SK-N-SH (cell line): ENCODE measurements at regions not wholly inside any gene's neighbourhood (a gene's known extent, or its start where the extent isn't known, plus 50 kb on each side); places are given as distances from the start of the nearest gene placed in this dataset.

Experiments
- CTCF ChIA-PET: fragments of 300-600, 350-600 bp; formaldehyde crosslinking; extraction: SDS; loops from one replicate; lab custom pipeline; 2021; lab: Yijun Ruan, JAX
- POLR2A ChIA-PET: fragments of 350-600 bp; sonication (Branson Sonifier 250); formaldehyde crosslinking; extraction: SDS; loops from one replicate; lab custom pipeline; 2020; ENCODE audit warnings: antibody characterized with exemption, inconsistent platforms; lab: Yijun Ruan, JAX
- DNase-seq: peaks from one replicate; pipeline ENCODE4 v3.0.0; 2012
- H2AFZ ChIP-seq: fragments of 200-600 bp; sonication (generic); 2 replicates; pipeline ENCODE4 v1.8.1; 2016; ENCODE audit warnings: antibody characterized with exemption, mild to moderate bottlenecking, low read depth
- H3F3A ChIP-seq: fragments of 200-600 bp; sonication (generic); replicated peaks from 2 replicates; pipeline ENCODE3; 2016; ENCODE audit warnings: antibody characterized with exemption, mild to moderate bottlenecking; ENCODE audit not compliant: insufficient read depth
- H3K27ac ChIP-seq, 2 experiments: fragments of 200-500 bp in 1 of 2; fragments of 200-600 bp in 1 of 2; sonication (Bioruptor generic) in 1 of 2; sonication (generic), shearing (Covaris generic) in 1 of 2; 2 replicates each; pipeline versions ENCODE4 v1.5.1 to v1.6.1; 2014 to 2016; ENCODE audit warnings: low read depth in 2 of 2, inconsistent platforms in 1 of 2, low read length in 1 of 2, mild to moderate bottlenecking in 1 of 2, mixed read lengths in 1 of 2
- H3K27me3 ChIP-seq: fragments of 200-600 bp; sonication (generic), shearing (Covaris generic); 2 replicates; pipeline ENCODE4 v1.6.1; 2016; ENCODE audit warnings: mixed run types; ENCODE audit not compliant: insufficient read depth
- H3K36me3 ChIP-seq, 2 experiments: fragments of 200-500 bp in 1 of 2; fragments of 200-600 bp in 1 of 2; sonication (Bioruptor generic) in 1 of 2; sonication (generic) in 1 of 2; replicated peaks in 1 of 2; 2 replicates each; pipeline versions ENCODE3 to v1.5.1; 2014 to 2016; ENCODE audit warnings: low read length in 1 of 2, mild to moderate bottlenecking in 1 of 2; ENCODE audit not compliant: insufficient read depth in 2 of 2, control insufficient read depth in 1 of 2
- H3K4me1 ChIP-seq, 2 experiments: fragments of 200-500 bp in 1 of 2; fragments of 200-600 bp in 1 of 2; sonication (Bioruptor generic) in 1 of 2; sonication (generic), shearing (Covaris generic) in 1 of 2; 2 replicates each; pipeline versions ENCODE4 v1.5.1 to v1.6.1; 2014 to 2016; ENCODE audit warnings: low read depth in 1 of 2, low read length in 1 of 2, mixed run types in 1 of 2; ENCODE audit not compliant: insufficient read depth in 2 of 2, control insufficient read depth in 1 of 2
- H3K4me2 ChIP-seq: fragments of 200-600 bp; sonication (generic), shearing (Covaris generic); 2 replicates; pipeline ENCODE4 v1.6.1; 2017; ENCODE audit warnings: mixed run types
- H3K4me3 ChIP-seq, 2 experiments: fragments of 200-500 bp in 1 of 2; fragments of 200-600 bp in 1 of 2; sonication (Bioruptor generic) in 1 of 2; sonication (generic), shearing (Covaris generic) in 1 of 2; 2 replicates each; pipeline versions ENCODE4 v1.5.1 to v1.8.1; 2014 to 2016; ENCODE audit warnings: low read depth in 2 of 2, inconsistent platforms in 1 of 2, low read length in 1 of 2, mild to moderate bottlenecking in 1 of 2, mixed read lengths in 1 of 2, moderate library complexity in 1 of 2
- H3K79me2 ChIP-seq: fragments of 200-600 bp; sonication (generic); 2 replicates; pipeline ENCODE4 v1.8.1; 2017; ENCODE audit warnings: mild to moderate bottlenecking; ENCODE audit not compliant: insufficient read depth
- H3K9ac ChIP-seq: fragments of 200-600 bp; sonication (generic); 2 replicates; pipeline ENCODE4 v1.6.1; 2017; ENCODE audit warnings: mixed run types
- H3K9me2 ChIP-seq: fragments of 200-600 bp; sonication (generic); 2 replicates; pipeline ENCODE4 v1.6.1; 2017; ENCODE audit warnings: mixed run types
- H3K9me3 ChIP-seq: fragments of 200-600 bp; sonication (generic); 2 replicates; pipeline ENCODE4 v1.6.1; 2017; ENCODE audit warnings: mixed run types, mild to moderate bottlenecking, moderate library complexity
- H4K20me1 ChIP-seq: fragments of 200-600 bp; sonication (generic); 2 replicates; pipeline ENCODE4 v1.6.1; 2017; ENCODE audit warnings: mild to moderate bottlenecking, mixed run types; ENCODE audit not compliant: insufficient read depth
- EZH2phosphoT487 ChIP-seq: fragments of 200-600 bp; sonication (generic); IDR thresholded peaks from 2 replicates; pipeline ENCODE4 v1.6.1; 2017; ENCODE audit warnings: low read depth, mixed run types, mild to moderate bottlenecking, antibody characterized with exemption, moderate library complexity, borderline replicate concordance
- FOXM1 ChIP-seq: IDR thresholded peaks from 2 replicates; pipeline ENCODE4 v1.4.0; 2012; ENCODE audit warnings: low read depth, mild to moderate bottlenecking
- GABPA ChIP-seq: IDR thresholded peaks from 2 replicates; pipeline ENCODE4 v1.4.0; 2012; ENCODE audit warnings: low read depth, mild to moderate bottlenecking
- GATA2 ChIP-seq: sonication (generic); formaldehyde crosslinking; IDR thresholded peaks from 2 replicates; pipeline ENCODE4 v1.5.0; 2020; ENCODE audit warnings: mild to moderate bottlenecking, missing genetic modification reagents
- IRF3 ChIP-seq: fragments of 150-350 bp; IDR thresholded peaks from 2 replicates; pipeline ENCODE4 v1.6.1; 2016; ENCODE audit warnings: mild to moderate bottlenecking, low read depth, low read length
- JUND ChIP-seq: IDR thresholded peaks from 2 replicates; pipeline ENCODE4 v1.4.0; 2012
- MEF2A ChIP-seq: IDR thresholded peaks from 2 replicates; pipeline ENCODE4 v1.4.0; 2012; ENCODE audit warnings: low read depth, borderline replicate concordance
- MXI1 ChIP-seq: IDR thresholded peaks from 2 replicates; pipeline ENCODE4 v1.6.1; 2012; ENCODE audit warnings: mild to moderate bottlenecking, low read depth, low read length, improper control_type of control experiment
- RAD21 ChIP-seq: IDR thresholded peaks from 2 replicates; pipeline ENCODE4 v1.6.1; 2012; ENCODE audit warnings: mild to moderate bottlenecking, low read length
- SMC3 ChIP-seq: IDR thresholded peaks from 2 replicates; pipeline ENCODE4 v1.6.1; 2012; ENCODE audit warnings: low read depth, low read length, improper control_type of control experiment
- TAF1 ChIP-seq: IDR thresholded peaks from 2 replicates; pipeline ENCODE4 v1.6.1; 2012; ENCODE audit warnings: low read depth, mild to moderate bottlenecking, low read length, moderate library complexity, borderline replicate concordance
- TCF12 ChIP-seq: IDR thresholded peaks from 2 replicates; pipeline ENCODE4 v1.4.0; 2012
- TEAD4 ChIP-seq: IDR thresholded peaks from 2 replicates; pipeline ENCODE4 v1.4.0; 2012; ENCODE audit warnings: mild to moderate bottlenecking, borderline replicate concordance; ENCODE audit not compliant: insufficient read depth
- USF2 ChIP-seq: fragments of 150-350 bp; IDR thresholded peaks from 2 replicates; pipeline ENCODE4 v1.6.1; 2017; ENCODE audit warnings: antibody characterized with exemption, low read length, low read depth, borderline replicate concordance
- ZBTB33 ChIP-seq: IDR thresholded peaks from 2 replicates; pipeline ENCODE4 v1.4.0; 2012; ENCODE audit warnings: low read depth, borderline replicate concordance
- WGBS: methylation state at CpG from one replicate; pipeline ENCODE4 v1.1.6; 2017; ENCODE audit warnings: low lambda C conversion rate; 5-methylcytosine and 5-hydroxymethylcytosine counted together
- TF ChIP-seq, protein P1 (sequence below): IDR thresholded peaks from 2 replicates; pipeline ENCODE4 v1.4.0; 2012; ENCODE audit warnings: low read depth, borderline replicate concordance
- TF ChIP-seq, protein P2 (sequence below): IDR thresholded peaks from 2 replicates; pipeline ENCODE4 v1.4.0; 2012; ENCODE audit warnings: low read depth
- TF ChIP-seq, protein P3 (sequence below): IDR thresholded peaks from 2 replicates; pipeline ENCODE4 v1.6.1; 2012; ENCODE audit warnings: mild to moderate bottlenecking, low read depth, low read length, moderate library complexity

DNA sequence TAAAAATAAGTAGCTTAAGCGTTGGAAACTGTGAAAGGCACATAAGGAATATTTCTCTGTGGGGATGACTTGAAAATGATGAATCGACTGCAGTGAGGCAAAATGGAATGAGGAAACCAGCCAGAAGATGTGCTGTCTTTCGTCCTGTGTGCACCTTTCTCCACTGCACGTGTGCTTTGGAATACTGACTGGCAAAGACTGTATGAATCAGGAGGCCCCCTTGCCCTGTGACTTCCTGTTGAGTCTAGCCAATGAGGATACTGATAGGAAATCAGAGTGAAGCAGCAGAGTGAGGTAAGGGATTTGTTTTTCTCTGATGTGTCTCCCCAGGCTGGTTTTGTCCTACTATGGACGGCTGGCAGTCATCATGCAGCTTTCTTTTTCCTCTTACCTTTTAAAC is 118.2 kb upstream of the ADGRL4 start:
- Histone ChIP-seq H3F3A (no peaks in the 10 kb centered on the region), H3K9me2 (no peaks in the 10 kb centered on the region; the same call in 1 of the 2 replicates), H3K36me3 (no peaks in the 10 kb centered on the region), H3K9ac (no peak overlapping the region), H3K4me2 (no peak overlapping the region), H3K4me1 (peaks cover 0 to 13% of the 10 kb centered on the region in 2 experiments; a peak in 3 of 4 replicates), H3K9me3 (no peaks in the 10 kb centered on the region), H3K27ac (no peak overlapping the region), H3K4me3 (no peak overlapping the region), H2AFZ (peak overlapping the region; percentile 77; the same call in 1 of the 2 replicates)
- POLR2A ChIA-PET: no interaction called here
- 79% methylated on average over 5 of the region's 5 CpGs for whole genome bisulfite sequencing
- DNase-seq: no peak
- TF ChIP-seq USF2 (no peak), GATA2 (CRISPR knock-in tag) (no peak), TAF1 (no peak), MXI1 (no peak), FOXM1 (no peak), RAD21 (no peak), TEAD4 (no peak), GABPA (no peak), JUND (no peak), SMC3 (no peak), TCF12 (no peak), IRF3 (no peak)
- TF ChIP-seq, protein P1, sequence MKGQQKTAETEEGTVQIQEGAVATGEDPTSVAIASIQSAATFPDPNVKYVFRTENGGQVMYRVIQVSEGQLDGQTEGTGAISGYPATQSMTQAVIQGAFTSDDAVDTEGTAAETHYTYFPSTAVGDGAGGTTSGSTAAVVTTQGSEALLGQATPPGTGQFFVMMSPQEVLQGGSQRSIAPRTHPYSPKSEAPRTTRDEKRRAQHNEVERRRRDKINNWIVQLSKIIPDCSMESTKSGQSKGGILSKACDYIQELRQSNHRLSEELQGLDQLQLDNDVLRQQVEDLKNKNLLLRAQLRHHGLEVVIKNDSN: no peak
- TF ChIP-seq, protein P2, sequence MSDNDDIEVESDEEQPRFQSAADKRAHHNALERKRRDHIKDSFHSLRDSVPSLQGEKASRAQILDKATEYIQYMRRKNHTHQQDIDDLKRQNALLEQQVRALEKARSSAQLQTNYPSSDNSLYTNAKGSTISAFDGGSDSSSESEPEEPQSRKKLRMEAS: no peak
- TF ChIP-seq, all 33 proteins: peak for 0
- CTCF ChIA-PET: interaction anchor here (0.6 kb wide), 1 partner anchor 87 kb away, joined by 4 read pairs; no protein-coding TSS in a partner anchor
- H4K20me1 ChIP-seq: no peaks in the 10 kb centered on the region
- H3K79me2 ChIP-seq: no peaks in the 10 kb centered on the region
- H3K27me3 ChIP-seq: no peaks in the 10 kb centered on the region

- H2AFZ ChIP-seq: no peak overlapping the region
These were observed 116.0 kb upstream of the ADGRL4 start for GRCh38 chr1:79122521-79122920.

More at GRCh38 chr1:79122521-79122920, 116.0 kb upstream of the ADGRL4 start:
- TF ChIP-seq EZH2phosphoT487 (no peak), ZBTB33 (no peak), MEF2A (no peak)
- TF ChIP-seq, protein P1: no peak
- TF ChIP-seq, protein P3, sequence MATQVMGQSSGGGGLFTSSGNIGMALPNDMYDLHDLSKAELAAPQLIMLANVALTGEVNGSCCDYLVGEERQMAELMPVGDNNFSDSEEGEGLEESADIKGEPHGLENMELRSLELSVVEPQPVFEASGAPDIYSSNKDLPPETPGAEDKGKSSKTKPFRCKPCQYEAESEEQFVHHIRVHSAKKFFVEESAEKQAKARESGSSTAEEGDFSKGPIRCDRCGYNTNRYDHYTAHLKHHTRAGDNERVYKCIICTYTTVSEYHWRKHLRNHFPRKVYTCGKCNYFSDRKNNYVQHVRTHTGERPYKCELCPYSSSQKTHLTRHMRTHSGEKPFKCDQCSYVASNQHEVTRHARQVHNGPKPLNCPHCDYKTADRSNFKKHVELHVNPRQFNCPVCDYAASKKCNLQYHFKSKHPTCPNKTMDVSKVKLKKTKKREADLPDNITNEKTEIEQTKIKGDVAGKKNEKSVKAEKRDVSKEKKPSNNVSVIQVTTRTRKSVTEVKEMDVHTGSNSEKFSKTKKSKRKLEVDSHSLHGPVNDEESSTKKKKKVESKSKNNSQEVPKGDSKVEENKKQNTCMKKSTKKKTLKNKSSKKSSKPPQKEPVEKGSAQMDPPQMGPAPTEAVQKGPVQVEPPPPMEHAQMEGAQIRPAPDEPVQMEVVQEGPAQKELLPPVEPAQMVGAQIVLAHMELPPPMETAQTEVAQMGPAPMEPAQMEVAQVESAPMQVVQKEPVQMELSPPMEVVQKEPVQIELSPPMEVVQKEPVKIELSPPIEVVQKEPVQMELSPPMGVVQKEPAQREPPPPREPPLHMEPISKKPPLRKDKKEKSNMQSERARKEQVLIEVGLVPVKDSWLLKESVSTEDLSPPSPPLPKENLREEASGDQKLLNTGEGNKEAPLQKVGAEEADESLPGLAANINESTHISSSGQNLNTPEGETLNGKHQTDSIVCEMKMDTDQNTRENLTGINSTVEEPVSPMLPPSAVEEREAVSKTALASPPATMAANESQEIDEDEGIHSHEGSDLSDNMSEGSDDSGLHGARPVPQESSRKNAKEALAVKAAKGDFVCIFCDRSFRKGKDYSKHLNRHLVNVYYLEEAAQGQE: no peak
- no peaks in the 10 kb centered on the region; the same call in 1 of the 2 replicates for H3K9me2 ChIP-seq
- no peaks in the 10 kb centered on the region for H3K9me3 ChIP-seq
- no peak overlapping the region for H3K4me3 ChIP-seq
- no peak overlapping the region for H3K9ac ChIP-seq
- no peaks in the 10 kb centered on the region for H3F3A ChIP-seq
- no peak for DNase-seq
- CTCF ChIA-PET: no interaction called here
- H3K79me2 ChIP-seq: no peaks in the 10 kb centered on the region
- no peaks in the 10 kb centered on the region for H3K4me1 ChIP-seq
- H3K4me2 ChIP-seq: no peak overlapping the region
- no peak overlapping the region for H3K27ac ChIP-seq
- no peaks in the 10 kb centered on the region for H4K20me1 ChIP-seq
- no peaks in the 10 kb centered on the region for H3K27me3 ChIP-seq
- no peaks in the 10 kb centered on the region for H3K36me3 ChIP-seq
- WGBS: 94% methylated on average over 1 of the region's 1 CpG
- POLR2A ChIA-PET: no interaction called here
